Eye (tissue), 1 donor: ENCODE measurements at regions not wholly inside any gene's neighbourhood (a gene's known extent, or its start where the extent isn't known, plus 50 kb on each side); places are given as distances from the start of the nearest gene placed in this dataset.

Source experiments
- DNase-seq: peaks from one replicate; pipeline ENCODE4 v3.0.0-alpha.2; 2015

DNA sequence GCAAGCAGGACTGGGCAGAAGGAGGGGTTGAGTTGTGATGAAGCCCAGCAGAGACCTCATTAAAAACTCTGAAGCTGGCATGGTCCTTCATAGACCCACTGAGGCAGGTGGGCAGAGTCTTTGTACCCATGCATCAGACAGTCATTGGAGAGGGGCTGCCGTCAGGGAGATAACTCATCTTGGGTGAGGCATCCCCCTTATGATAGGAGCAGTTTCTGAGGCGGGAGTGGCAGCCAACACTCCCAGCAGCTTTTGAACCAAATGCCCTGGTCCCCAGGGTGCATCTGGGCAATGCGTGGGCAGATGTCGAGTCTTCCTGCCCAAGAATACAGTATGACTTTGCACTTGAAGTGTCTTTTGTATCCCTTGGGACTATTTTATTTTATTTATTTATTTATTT lies 68.1 kb downstream of the HTR5A start:
- DNase-seq = no peak

DNA sequence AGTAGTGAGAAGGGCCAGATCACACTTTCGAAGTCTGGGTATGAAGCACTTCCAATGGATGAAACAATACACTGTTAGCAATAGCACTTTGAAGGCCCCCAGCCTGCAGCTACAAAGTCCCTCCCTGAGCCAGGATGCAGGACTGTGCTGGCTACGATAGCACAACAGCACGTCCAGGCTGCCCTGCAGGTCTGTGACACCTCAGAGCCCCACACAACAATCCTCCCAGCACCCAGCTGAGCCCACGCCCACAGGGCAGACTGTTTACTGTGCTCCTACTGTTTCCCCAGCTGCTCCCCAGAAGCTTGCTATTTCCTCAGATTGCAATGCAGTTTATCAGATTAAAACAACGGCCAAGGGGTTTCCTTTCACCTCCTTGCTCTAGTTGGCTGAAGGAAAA lies 71.4 kb downstream of the HTR5A start:
- no peak for DNase-seq

DNA sequence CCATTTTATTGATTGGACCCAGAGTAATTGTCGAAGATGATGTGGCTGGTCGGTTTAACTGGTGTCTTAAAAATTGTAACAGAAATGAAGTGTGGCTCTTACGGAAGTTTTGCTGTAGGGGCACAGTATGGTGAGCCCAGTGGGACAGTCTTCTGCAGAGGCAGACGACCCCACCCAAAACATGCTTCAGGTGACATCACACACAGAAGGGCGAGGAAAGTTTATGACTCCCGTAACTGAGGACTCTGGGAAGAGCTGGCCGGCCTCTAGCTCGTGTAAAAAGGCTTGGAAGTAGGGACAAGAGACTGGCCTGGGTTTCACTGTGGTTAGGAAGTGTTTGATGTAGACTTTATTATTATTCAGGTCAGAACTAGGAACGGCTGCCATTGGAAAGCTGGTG lies 73.3 kb downstream of the HTR5A start:
- DNase-seq = no peak

DNA sequence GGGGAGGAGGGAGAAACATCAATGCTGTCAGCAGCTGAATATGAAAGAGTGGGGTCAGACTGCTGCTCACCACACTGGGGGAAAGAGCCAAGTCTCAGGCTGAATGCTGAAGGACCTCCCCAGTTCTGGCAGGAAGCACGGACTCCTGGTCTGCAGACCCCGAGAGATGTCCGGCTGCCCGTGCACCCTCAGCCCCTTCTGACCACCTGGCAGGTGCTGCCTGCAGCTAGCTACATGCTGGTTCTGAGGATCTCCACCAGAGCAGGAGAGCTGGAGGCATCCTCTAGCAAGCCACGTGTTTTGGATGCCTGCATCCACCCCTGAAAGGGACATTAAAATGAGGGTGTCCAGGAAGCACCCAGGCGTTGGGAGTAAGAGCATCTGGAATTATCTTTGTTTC lies 74.2 kb downstream of the HTR5A start:
- DNase-seq = no peak

DNA sequence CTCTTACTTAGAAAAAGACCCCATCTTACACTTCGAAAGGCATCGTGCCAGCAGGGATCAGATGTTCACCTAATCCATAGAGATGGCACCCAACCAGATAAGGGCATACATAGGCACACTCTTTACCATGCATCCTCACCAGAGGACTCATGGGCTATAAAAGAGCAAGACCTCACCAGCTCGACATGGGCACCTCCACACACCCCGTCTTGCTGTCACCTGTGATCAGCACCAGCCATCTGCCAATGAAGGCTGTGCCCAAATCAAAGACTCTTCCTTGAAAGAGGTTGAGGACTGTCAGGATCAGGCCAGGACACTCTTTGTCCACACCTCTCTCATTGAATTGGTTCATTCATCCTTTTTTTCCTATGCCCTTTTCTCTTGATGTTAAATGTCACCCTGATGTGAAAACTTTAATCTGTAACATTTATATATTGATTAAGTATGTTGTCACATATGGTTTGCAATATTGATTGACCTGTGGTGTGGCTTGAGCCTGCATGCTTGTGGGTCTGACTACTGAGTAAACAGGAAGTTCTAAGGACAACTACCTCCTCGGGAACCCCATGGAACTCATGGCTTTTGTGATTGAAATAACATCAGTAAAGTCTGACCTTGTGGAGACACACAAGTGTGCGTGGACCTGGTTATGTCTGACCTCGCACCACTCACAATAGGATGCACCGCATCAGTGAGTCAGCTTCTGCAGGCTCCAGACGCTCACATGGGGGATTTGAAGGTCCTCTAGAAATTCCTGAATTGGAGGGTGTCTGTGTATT lies 75.5 kb downstream of the HTR5A start:
- no peak for DNase-seq

DNA sequence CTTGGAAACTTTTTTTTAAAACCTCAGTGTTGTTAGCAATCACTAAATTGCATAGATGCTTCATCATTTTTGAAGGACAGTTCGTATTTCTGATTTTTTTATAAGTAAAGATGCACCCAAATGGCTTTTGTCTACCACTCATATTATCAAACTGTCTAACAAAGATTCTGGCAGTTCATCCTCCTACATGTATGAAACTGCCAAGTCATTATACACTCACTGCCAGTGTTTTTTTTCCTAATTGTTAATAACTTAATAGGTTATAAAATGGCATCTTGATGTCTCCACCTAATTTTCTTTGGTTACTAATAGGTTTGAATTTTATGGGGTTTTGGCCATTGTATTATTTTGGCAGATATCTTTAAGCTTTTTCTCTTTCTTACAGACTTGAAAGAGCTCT lies 77.0 kb downstream of the HTR5A start:
- DNase-seq = no peak

DNA sequence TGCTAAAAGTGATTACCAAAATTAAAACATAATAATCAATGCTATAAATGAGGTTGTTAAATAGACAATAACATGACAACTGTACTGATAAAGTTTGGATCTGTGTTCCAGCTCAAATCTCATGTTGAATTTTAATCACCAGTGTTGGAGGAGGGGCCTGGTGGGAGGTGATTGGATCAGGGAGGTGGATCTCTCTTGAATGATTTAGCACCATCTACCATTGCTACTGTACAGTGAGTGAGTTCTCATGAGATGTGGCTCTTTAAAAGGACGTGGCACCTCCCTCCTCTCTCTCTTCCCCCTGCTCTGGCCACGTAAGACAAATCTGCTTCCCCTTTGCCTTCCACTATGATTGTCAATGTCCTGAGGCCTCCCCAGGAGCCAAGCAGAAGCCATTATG lies 77.5 kb downstream of the HTR5A start:
- no peak for DNase-seq

DNA sequence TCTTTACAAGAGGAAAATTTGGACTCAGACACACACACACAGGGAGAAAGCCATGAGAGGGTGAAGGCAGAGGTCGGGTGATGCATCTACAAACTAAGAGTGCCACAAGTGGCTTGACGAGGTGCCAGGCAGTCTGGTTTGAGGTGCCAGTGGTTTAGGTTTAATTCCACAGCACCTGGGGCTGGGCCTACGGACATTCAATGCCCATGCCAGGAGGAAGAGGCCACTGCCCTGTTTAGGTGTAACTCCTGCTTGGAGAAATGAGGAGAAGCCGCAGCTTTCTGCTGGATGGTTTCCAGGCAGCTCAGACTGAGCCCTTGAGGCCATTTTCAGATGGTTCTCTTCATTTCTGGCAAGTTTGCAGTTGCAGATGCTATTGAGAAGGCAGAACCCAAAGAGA lies 83.6 kb downstream of the HTR5A start:
- DNase-seq = no peak

DNA sequence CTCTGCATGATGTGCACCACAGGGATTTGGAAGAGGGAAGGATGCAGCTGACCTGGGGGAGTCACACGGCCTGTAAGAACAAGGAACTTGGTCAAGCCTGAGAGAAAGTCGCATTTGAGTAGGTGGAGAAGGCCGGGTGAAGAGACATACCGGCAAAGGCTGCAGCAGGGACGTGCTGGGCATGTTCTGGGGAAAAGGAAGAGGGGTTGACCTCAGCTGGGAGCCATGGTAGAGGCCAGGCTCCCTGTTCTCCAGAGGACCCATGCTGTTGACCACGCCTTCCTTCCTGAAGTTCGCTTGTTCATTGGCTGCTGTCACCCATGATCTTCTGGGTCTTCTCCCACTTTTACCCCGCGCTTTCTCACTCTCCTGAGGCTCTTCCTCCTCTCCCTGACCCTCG lies 84.5 kb downstream of the HTR5A start:
- no peak for DNase-seq

DNA sequence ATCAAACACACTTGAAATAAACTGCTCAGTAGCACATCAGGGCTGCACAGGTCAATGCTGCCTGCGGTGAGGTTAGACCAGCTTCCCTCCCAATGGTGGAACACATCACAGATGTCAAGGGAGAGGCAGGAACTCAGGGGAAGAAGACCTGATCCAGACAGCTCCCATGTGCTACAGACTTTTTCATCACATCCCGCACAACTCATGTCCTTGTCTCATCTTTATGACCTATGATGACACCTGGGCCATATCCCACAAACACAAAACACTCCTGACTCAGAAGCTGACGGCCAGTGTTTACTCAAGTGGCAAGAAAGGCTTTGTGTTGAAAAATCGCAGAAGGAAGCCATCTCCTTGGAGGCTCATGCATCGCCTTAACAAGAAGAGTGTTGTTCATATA lies 91.6 kb downstream of the HTR5A start:
- no peak for DNase-seq

DNA sequence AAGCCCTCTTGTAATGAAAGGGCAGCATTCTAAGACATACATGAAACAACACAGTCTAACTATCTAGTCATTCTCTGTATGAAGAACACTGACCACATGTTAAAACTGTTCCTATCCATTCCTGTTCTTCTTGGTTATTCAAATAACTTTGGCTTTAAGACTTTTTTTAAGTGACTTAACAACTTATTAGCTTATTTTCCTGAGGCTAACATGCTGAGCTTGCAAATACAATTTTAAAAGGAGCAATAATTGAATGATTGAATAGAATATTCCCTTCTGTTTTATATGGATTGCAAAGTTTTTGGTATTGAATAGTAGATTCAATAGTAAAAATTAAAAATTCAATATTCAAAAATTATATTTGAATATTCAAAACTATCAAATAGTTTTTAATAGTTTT lies 92.3 kb downstream of the HTR5A start:
- no peak for DNase-seq

DNA sequence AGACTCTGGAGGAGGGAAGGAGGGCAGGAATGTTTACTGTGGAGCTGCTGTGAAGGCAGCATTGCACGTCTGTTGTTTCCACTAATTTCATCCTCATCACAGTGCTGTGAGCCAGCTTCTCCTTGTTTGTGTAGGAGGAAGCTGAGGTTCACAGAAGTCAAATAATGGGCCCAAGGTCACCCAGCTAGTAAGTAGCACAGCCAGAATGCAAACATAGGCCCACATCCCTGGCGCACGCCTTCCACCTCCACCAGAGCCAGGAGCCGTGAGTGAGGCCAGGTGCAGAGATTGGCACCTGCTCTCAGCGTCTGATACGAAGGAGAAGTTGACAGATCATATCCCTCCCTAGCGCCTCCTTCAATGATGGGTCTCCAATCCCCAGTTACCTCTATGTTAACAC lies 93.6 kb downstream of the HTR5A start:
- DNase-seq = no peak

DNA sequence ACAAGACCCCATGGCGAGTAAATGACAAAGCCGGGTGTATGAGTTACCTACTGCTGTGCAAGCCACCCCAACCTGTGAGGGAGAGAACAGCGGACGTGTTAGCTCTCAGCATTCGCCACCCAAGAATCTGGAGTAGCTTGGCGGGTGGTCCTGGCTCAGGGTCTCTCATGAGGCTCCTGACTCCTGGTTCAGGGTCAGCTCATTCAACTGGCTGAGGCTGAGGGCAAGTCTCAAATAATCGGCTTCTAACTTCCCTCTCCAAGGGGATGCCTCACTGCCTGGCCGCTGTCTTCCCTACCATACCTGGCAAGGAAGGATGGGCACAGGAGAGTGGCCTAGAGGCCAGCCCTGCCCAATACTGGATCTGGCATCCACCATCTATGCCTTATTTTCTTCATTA lies 94.2 kb downstream of the HTR5A start:
- DNase-seq = no peak

DNA sequence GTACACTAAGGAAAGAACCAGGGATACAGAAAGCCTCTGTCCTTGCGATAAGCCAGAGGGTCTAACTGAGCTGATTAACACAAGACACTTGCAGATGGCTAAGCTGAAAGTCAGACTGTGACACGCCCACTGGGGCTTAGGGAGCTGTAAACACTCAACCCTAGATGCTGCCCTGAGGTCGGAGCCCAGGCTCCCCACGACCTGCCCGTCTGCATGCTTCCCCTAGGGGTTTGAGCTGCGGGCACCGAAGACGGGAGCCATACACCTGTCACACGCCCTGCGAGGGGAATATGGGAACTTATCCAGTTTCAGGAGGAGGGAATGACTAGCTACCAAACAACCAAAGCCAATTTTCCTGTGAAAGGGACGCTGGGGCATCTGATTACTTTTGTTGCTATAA lies 96.0 kb downstream of the HTR5A start:
- no peak for DNase-seq

DNA sequence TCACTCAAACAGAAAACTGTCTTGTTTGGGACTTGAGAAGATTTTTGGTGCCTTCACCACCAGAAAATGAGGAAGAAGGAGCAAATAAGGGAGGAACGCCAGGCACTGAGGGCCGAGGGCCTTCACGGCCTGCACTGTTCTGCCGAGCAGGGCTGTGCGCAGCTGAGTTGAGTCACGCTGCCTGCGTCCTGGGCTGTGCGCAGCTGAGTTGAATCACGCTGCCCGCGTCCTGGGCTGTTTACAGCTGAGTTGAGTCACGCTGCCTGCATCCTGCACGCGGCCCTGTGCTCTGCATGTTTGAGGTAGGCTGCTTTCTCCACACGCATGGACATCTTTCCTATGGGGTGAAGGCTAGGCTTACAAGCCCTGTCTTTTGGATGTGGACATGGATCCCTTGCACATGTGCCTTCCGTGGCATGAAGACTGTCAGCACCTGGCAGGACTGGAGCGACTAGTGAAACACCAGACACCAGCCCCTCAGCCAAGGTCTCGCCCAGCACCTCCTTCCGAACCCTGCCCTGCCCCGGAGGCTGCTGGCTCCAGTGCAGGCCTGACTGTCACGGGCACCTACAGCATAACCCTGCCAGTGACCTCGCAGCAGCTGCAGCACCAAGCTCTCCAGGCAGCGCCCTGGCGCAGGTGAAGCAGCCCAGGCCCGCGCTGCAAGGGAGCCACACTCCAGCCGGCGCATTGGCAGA lies 96.7 kb downstream of the HTR5A start:
- DNase-seq = no peak

DNA sequence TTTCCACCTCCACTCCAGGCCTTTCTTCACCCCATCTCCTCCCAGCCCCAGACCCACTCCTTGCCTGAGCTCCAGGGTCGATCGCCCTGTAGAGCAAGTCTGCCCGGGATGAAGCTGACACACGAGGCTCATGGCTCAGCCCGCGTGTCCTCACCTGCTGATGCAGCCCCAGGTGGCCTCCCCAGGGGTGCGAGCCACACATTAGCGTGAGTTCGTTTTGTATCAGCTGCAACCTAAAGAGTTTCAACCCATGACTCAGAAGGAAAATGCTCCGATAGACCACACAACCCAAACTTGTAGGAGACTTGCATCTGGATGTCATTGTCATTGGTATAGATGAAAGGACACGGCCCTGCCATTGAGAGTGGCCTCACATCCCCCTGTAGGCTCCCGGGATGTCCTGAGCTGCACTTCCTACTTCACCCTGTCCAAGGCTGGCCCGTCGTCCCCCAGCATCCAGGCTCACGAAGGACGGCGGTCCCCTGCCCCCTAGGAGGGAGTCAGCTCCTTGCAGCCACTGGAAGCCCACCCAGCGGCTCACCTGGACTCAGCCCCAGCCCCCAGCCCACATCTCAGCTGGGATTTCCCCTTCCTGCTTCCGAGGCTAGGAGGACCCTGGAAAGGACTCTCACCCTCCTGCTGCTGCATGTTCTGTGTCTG lies 97.7 kb downstream of the HTR5A start:
- DNase-seq = no peak

DNA sequence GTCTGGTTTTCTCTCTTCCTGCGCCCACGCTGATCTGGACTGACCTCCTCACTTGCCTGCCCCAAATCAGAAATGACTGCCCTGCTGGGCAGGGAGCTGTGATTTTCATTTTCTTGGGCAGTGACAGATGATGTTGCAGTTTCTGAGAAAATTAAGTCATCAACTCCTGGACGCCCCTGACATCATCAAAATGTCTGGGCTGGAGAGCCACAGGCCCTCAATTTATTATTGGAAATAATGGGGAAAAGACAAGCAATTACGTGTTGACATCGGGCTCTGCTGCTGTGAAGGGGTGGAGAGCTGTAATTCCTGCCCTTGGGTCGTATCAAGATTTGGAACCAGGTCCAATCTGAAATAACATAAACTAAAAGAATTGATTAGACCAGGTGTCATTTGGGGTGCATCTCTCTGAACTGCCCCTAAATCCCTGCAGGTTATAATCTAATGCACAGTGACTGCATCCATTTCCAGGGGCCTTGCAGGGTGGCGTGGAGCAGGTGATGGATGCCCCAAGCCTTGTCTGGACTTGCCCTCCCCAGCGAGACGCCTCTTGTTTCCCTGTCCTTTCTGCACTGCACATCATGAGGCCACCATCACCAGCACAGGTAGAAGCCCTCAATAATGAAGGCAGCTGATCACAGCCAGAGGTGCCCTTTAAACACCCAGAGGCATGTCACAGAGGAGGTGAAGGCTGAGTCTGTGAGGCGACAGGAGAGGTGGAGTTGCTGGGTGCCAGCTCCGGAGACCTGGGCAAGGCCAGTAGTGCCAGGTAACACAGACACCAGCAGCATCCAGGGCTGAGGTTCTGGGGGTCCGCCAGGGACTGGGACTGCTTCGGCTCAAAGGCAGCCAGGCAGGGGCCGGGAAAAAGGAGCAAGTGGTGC lies 98.7 kb downstream of the HTR5A start:
- DNase-seq = no peak

DNA sequence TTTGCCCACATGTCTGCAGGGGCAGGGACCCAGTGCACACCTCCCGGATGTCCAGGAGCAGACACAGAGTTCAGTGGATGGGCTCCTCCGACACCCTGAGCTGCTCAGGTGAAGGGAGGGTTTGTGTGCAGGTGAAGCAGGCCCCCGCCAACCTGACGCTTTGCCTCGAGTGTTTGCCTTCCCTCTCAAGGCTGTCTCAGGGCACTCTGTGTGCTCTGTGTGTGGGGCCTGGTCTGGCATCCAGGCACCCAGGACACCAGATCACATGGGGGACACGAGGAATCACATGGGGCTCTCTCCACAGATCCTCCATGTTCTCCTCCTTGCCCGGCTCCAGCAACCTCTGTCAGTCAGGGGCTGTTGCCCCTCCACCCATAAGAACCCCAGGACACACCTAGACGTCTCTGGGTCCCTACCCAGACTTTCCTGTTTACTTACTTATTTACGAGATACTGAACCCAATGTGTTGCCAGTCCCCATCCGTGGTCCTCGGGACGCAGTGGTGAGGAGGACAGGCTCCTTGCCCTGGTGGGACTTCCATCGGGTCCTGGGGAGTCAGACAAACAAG lies 99.5 kb downstream of the HTR5A start:
- no peak for DNase-seq

DNA sequence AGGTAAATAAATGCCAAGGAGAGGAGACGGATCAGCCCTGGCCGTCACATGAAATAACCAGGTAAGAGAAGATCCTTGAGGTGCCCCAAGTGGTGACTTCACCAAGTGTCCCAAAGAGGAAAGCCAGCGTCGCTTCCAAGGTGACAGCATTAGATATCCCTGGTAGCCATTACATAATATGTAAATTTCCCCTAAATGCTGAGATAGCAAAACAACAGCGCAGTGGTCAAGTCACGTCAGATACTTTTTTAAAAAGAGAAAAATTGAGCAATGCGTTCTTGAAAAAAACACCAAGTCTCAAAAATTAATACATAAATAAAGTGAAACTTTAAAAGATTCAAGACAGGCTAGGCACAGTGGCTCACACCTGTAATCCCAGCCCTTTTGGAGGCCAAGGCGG lies 100.2 kb downstream of the HTR5A start:
- DNase-seq = no peak

DNA sequence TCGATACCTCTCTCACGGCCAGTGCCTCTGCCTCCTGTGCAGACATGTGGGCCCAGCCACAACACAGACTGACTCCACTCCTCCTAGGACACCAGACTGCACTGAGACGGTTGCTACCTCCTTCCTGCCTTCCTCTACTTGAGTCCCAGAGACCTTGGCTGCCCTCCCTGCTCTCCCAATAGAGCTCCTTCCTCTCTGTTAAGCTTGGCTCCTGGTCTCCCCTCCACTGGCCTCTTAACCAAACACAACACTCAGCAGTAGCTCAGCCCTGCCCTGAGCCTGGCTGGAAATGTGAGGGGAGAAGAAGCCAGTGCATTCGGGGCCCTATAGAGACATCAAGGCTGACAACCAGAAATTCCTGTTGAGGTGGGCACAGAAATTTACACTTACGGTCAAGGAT lies 102.0 kb downstream of the HTR5A start:
- DNase-seq = no peak

DNA sequence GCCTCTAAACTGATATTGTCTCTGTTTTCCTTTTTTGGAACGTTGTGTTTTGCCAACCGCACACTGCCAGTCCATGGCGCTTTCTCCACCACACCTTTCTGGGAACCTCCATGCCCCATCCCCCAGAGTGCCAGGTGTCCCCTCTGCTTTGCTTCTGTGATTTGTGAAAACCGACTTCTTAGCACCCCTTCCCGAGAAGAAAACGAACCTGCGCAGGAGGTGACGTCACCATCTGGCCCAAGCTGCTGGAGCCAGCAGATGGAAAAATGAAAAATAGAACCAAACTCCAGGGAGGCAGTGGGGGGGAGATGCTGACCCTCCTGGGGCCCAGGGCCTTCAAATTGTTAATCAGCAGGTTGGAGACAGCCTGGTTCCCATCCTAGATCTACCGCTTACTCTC lies 103.8 kb downstream of the HTR5A start:
- DNase-seq = no peak

DNA sequence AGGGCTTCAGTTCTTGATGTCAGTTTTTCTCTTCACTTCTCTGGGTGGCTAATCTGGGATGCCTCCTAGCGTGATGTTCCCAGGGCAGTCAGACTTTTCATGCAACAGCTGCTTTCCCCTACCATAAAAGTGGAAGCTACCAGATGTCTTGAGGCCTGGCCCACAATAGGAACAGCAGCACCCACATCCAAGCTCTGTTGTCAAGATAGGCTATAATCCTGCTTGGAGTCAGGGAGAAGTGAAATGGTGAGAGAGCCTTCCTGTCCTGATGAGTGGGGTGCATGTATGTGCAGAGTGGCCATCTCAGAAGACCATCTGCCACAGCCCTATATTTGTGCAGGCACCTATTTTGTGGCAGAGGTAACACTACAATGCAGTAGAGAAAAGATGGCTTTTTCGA lies 108.0 kb downstream of the HTR5A start:
- DNase-seq = no peak

DNA sequence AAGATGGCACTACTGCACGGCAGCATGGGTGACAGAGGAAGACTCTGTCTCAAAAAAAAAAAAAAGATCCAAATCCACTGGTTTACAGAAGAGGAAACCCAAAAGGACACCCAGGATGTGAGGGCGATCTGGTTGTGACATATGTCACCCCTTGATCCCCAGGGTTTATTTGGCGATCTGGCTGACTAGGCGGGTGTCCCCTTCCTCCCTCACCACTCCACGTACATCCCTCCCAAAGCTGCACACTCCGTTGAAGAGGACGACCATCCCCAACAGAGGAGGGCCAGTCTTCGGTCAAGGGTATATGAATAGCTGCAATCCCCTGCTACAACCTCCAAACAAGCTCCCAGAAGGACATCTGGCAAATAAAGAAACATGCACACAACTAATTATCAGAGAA lies 111.6 kb downstream of the HTR5A start:
- no peak for DNase-seq
